IMR-90 (cell line): ENCODE measurements at regions not wholly inside any gene's neighbourhood (a gene's known extent, or its start where the extent isn't known, plus 50 kb on each side); places are given as distances from the start of the nearest gene placed in this dataset.

Source experiments
- ATAC-seq: fragments of 200-7000 bp; cut with Tn5 transposase; 2 replicates; pipeline ENCODE4 v1.9.1; 2020; ENCODE audit warnings: low read depth, mild to moderate bottlenecking, moderate library complexity
- BruUV-seq: library from RNA; stranded (reverse); fragments of 400-500 nt; replicated peaks from 2 replicates; lab custom pipeline; 2021; lab: Mats Ljungman, UMichigan
- CTCF ChIA-PET: fragments of 300-600 bp; formaldehyde crosslinking; extraction: SDS; loops from one replicate; lab custom pipeline; 2021; ENCODE audit warnings: antibody characterized with exemption; lab: Yijun Ruan, JAX
- POLR2A ChIA-PET: fragments of 300-600 bp; sonication (Branson Sonifier 250); formaldehyde crosslinking; loops from one replicate; lab custom pipeline; 2022; ENCODE audit warnings: antibody characterized with exemption; ENCODE audit not compliant: unreplicated experiment; lab: Charles Lee
- DNase-seq: peaks from one replicate; pipeline ENCODE4 v3.0.0; 2013
- H2AFZ ChIP-seq: replicated peaks from 2 replicates; pipeline ENCODE3; 2013; ENCODE audit warnings: low read length, mild to moderate bottlenecking; ENCODE audit not compliant: poor library complexity
- H2AK5ac ChIP-seq: 2 replicates; pipeline ENCODE4 v1.6.1; 2013; ENCODE audit warnings: low read depth, low read length, inconsistent platforms
- H2AK9ac ChIP-seq: replicated peaks from 2 replicates; pipeline ENCODE3; 2013; ENCODE audit warnings: mild to moderate bottlenecking, low read depth, low read length, moderate library complexity; ENCODE audit not compliant: poor library complexity
- H2BK120ac ChIP-seq: 2 replicates; pipeline ENCODE4 v1.6.1; 2013; ENCODE audit warnings: low read depth, low read length, inconsistent platforms
- H2BK15ac ChIP-seq: 3 replicates; pipeline ENCODE4 v1.6.1; 2013; ENCODE audit warnings: low read depth, low read length, inconsistent platforms
- H2BK20ac ChIP-seq: 2 replicates; pipeline ENCODE4 v1.6.1; 2013; ENCODE audit warnings: low read depth, mild to moderate bottlenecking, inconsistent platforms, low read length, moderate library complexity
- H2BK5ac ChIP-seq: 2 replicates; pipeline ENCODE4 v1.6.1; 2013; ENCODE audit warnings: mild to moderate bottlenecking, low read depth, low read length, inconsistent platforms; ENCODE audit not compliant: poor library complexity, severe bottlenecking
- H3K14ac ChIP-seq: replicated peaks from 2 replicates; pipeline ENCODE4 v1.6.1; 2013; ENCODE audit warnings: low read depth, low read length, inconsistent platforms
- H3K18ac ChIP-seq: 2 replicates; pipeline ENCODE4 v1.6.1; 2013; ENCODE audit warnings: low read depth, low read length, control low read depth
- H3K23ac ChIP-seq: 2 replicates; pipeline ENCODE4 v1.6.1; 2013; ENCODE audit warnings: low read depth, low read length, inconsistent platforms
- H3K27ac ChIP-seq: 2 replicates; pipeline ENCODE4 v1.5.1; 2013; ENCODE audit warnings: mild to moderate bottlenecking, control low read depth, low read length; ENCODE audit not compliant: insufficient read depth
- H3K27me3 ChIP-seq: 2 replicates; pipeline ENCODE4 v1.6.1; 2013; ENCODE audit warnings: low read length; ENCODE audit not compliant: control insufficient read depth, insufficient read depth
- H3K36me3 ChIP-seq: 2 replicates; pipeline ENCODE4 v1.6.1; 2013; ENCODE audit warnings: low read length, mixed read lengths; ENCODE audit not compliant: control insufficient read depth, insufficient read depth
- H3K4ac ChIP-seq: 2 replicates; pipeline ENCODE4 v1.6.1; 2013; ENCODE audit warnings: low read depth, low read length, inconsistent platforms
- H3K4me1 ChIP-seq: 2 replicates; pipeline ENCODE4 v1.6.1; 2013; ENCODE audit warnings: low read length, mixed read lengths; ENCODE audit not compliant: control insufficient read depth, insufficient read depth
- H3K4me2 ChIP-seq: 2 replicates; pipeline ENCODE4 v1.6.1; 2013; ENCODE audit warnings: low read depth, mild to moderate bottlenecking, control low read depth, low read length, moderate library complexity
- H3K4me3 ChIP-seq: 2 replicates; pipeline ENCODE4 v1.5.1; 2013; ENCODE audit warnings: low read depth, mild to moderate bottlenecking, control low read depth, low read length, moderate library complexity; ENCODE audit not compliant: insufficient read depth
- H3K56ac ChIP-seq: 2 replicates; pipeline ENCODE4 v1.6.1; 2013; ENCODE audit warnings: low read length, inconsistent platforms; ENCODE audit not compliant: insufficient read depth; ENCODE audit errors: extremely low read depth
- H3K79me1 ChIP-seq, 2 experiments: 2 replicates each; pipeline ENCODE4 v1.6.1; 2013; ENCODE audit warnings: low read length in 2 of 2, inconsistent platforms in 1 of 2, low read depth in 1 of 2
- H3K9ac ChIP-seq: 2 replicates; pipeline ENCODE4 v1.6.1; 2013; ENCODE audit warnings: low read depth, low read length, control low read depth
- H3K9me1 ChIP-seq: 2 replicates; pipeline ENCODE4 v1.6.1; 2013; ENCODE audit warnings: low read length, inconsistent platforms; ENCODE audit not compliant: insufficient read depth
- H3K9me3 ChIP-seq: 2 replicates; pipeline ENCODE4 v1.6.1; 2013; ENCODE audit warnings: low read length; ENCODE audit not compliant: control insufficient read depth, insufficient read depth
- H4K20me1 ChIP-seq: 2 replicates; pipeline ENCODE4 v1.6.1; 2013; ENCODE audit warnings: low read length, inconsistent platforms; ENCODE audit not compliant: insufficient read depth
- H4K5ac ChIP-seq: 2 replicates; pipeline ENCODE4 v1.6.1; 2013; ENCODE audit warnings: mild to moderate bottlenecking, low read depth, low read length, control low read depth
- H4K8ac ChIP-seq, 2 experiments: 2 replicates each; pipeline ENCODE4 v1.6.1; 2013; ENCODE audit warnings: low read depth in 2 of 2, low read length in 2 of 2, control low read depth in 1 of 2, inconsistent platforms in 1 of 2
- H4K91ac ChIP-seq: 2 replicates; pipeline ENCODE4 v1.6.1; 2013; ENCODE audit warnings: low read depth, low read length, inconsistent platforms; ENCODE audit not compliant: insufficient read depth
- BHLHE40 ChIP-seq: fragments of 150-350 bp; IDR thresholded peaks from 2 replicates; pipeline ENCODE4 v1.6.1; 2016; ENCODE audit warnings: mild to moderate bottlenecking, low read depth, low read length
- CEBPB ChIP-seq: IDR thresholded peaks from 2 replicates; pipeline ENCODE4 v1.6.1; 2012; ENCODE audit warnings: low read depth, low read length, improper control_type of control experiment
- CHD1 ChIP-seq: IDR thresholded peaks from 2 replicates; pipeline ENCODE4 v1.6.1; 2012; ENCODE audit warnings: low read depth, low read length, improper control_type of control experiment
- FOS ChIP-seq: fragments of 150-350 bp; IDR thresholded peaks from 2 replicates; pipeline ENCODE4 v1.6.1; 2016; ENCODE audit warnings: low read depth, low read length
- MAFK ChIP-seq: IDR thresholded peaks from 2 replicates; pipeline ENCODE4 v1.6.1; 2012; ENCODE audit warnings: low read depth, low read length, improper control_type of control experiment
- MAZ ChIP-seq: IDR thresholded peaks from 2 replicates; pipeline ENCODE4 v1.6.1; 2012; ENCODE audit warnings: low read depth, mild to moderate bottlenecking, low read length, improper control_type of control experiment, moderate library complexity, borderline replicate concordance
- MXI1 ChIP-seq: IDR thresholded peaks from 2 replicates; pipeline ENCODE4 v1.6.1; 2012; ENCODE audit warnings: low read depth, mild to moderate bottlenecking, low read length, moderate library complexity, borderline replicate concordance
- NFE2L2 ChIP-seq: fragments of 150-350 bp; IDR thresholded peaks from 2 replicates; pipeline ENCODE4 v1.6.1; 2016; ENCODE audit warnings: low read depth, mild to moderate bottlenecking, low read length
- POLR2A ChIP-seq: IDR thresholded peaks from 2 replicates; pipeline ENCODE4 v1.6.1; 2012; ENCODE audit warnings: mild to moderate bottlenecking, low read depth, low read length
- RAD21 ChIP-seq: IDR thresholded peaks from 2 replicates; pipeline ENCODE4 v1.6.1; 2012; ENCODE audit warnings: low read length, improper control_type of control experiment
- RFX5 ChIP-seq: IDR thresholded peaks from 2 replicates; pipeline ENCODE4 v1.8.0; 2012; ENCODE audit warnings: low read depth, mild to moderate bottlenecking, low read length, moderate library complexity
- SMC3 ChIP-seq: fragments of 150-350 bp; IDR thresholded peaks from 2 replicates; pipeline ENCODE4 v1.6.1; 2016; ENCODE audit warnings: low read depth, mild to moderate bottlenecking, antibody characterized with exemption, low read length, moderate library complexity
- WGBS, 2 experiments: methylation state at CpG; one replicate each; pipeline versions ENCODE4 v1.1.5 to v1.1.7; 2013; ENCODE audit warnings: missing lambda C conversion rate in 2 of 2; ENCODE audit not compliant: insufficient read length in 1 of 2; ENCODE audit errors: extremely low coverage in 2 of 2; 5-methylcytosine and 5-hydroxymethylcytosine counted together
- dilution Hi-C: fragments of 300-500 bp; cut with HindIII; formaldehyde crosslinking; loops from one replicate; pipeline ENCODE4 v1.14.3; 2018; ENCODE audit warnings: low sequenced_read_pairs; ENCODE audit not compliant: unreplicated experiment
- in situ Hi-C: fragments of 300-500 bp; cut with MboI; formaldehyde crosslinking; loops from 3 replicates; pipeline ENCODE4 v1.14.3; 2019; ENCODE audit warnings: low sequenced_read_pairs, inconsistent platforms, mixed read lengths
- intact Hi-C: fragments of 100-400 bp; cut with micrococcal nuclease; formaldehyde crosslinking; loops from 2 replicates; pipeline ENCODE4 v1.10.0; 2022
- TF ChIP-seq, protein P1 (sequence below): fragments of 150-350 bp; IDR thresholded peaks from 2 replicates; pipeline ENCODE4 v1.6.1; 2016; ENCODE audit warnings: low read depth, mild to moderate bottlenecking, low read length, moderate library complexity, borderline replicate concordance
- TF ChIP-seq, protein P2 (sequence below): conservative IDR thresholded peaks from 2 replicates; pipeline ENCODE4 v1.5.1; 2012; ENCODE audit warnings: mild to moderate bottlenecking, low read depth, low read length, improper control_type of control experiment
- TF ChIP-seq, protein P3 (sequence below): fragments of 150-350 bp; IDR thresholded peaks from 2 replicates; pipeline ENCODE4 v1.6.1; 2017; ENCODE audit warnings: mild to moderate bottlenecking, antibody characterized with exemption, low read length, low read depth

DNA sequence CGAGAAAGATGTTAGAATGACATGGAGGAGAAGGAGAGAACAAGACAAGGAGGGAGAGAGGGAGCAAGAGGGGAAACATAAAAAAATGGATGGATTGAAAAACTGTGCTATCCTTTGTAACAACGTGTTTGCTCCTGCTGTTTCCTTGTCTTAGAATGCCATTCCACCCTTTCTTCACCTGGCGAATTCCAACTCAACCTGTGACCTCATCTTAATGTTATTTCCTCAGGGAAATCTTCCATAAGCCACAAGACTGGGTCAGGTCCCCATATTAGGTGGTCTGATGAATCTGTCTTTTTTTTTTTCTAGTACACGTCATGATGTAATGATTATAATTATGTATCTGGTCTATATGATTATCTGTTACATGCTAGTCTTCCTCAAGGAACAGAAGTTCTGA, 195.0 kb upstream of the MAF start:
- no peak for ATAC-seq
- Histone ChIP-seq H3K56ac (no peak overlapping the region), H2BK120ac (no peak overlapping the region), H4K8ac (no peak overlapping the region), H4K5ac (no peak overlapping the region), H2AFZ (no peak overlapping the region), H3K9me1 (no peaks in the 10 kb centered on the region), H3K4me3 (no peak overlapping the region), H2BK5ac (no peak overlapping the region), H3K4ac (no peak overlapping the region), H3K14ac (no peak overlapping the region), H3K18ac (no peak overlapping the region), H2AK5ac (no peak overlapping the region), H3K4me1 (no peaks in the 10 kb centered on the region), H2BK15ac (no peak overlapping the region), H3K4me2 (no peak overlapping the region), H3K9me3 (peaks cover 11% of the 10 kb centered on the region), H2AK9ac (no peak overlapping the region), H4K20me1 (no peaks in the 10 kb centered on the region), H4K91ac (no peak overlapping the region), H3K23ac (no peak overlapping the region), H3K9ac (no peak overlapping the region), H2BK20ac (no peak overlapping the region), H3K79me1 (no peaks in the 10 kb centered on the region), H3K27ac (no peak overlapping the region), H3K27me3 (no peaks in the 10 kb centered on the region), H3K36me3 (no peaks in the 10 kb centered on the region)
- dilution Hi-C loops = no loop called here
- ChIA-PET POLR2A (no interaction called here), CTCF (no interaction called here)
- no peak for DNase-seq
- WGBS, 2 experiments = 40% methylated on average over 1 of the region's 4 CpGs; no CpG with 5 or more reads in 1 of the 2 experiments
- TF ChIP-seq POLR2A (no peak), RAD21 (no peak), CHD1 (no peak), MXI1 (no peak), NFE2L2 (no peak), CEBPB (no peak), SMC3 (no peak), MAFK (no peak), FOS (no peak), BHLHE40 (no peak), RFX5 (no peak), MAZ (no peak)
- TF ChIP-seq, protein P1, sequence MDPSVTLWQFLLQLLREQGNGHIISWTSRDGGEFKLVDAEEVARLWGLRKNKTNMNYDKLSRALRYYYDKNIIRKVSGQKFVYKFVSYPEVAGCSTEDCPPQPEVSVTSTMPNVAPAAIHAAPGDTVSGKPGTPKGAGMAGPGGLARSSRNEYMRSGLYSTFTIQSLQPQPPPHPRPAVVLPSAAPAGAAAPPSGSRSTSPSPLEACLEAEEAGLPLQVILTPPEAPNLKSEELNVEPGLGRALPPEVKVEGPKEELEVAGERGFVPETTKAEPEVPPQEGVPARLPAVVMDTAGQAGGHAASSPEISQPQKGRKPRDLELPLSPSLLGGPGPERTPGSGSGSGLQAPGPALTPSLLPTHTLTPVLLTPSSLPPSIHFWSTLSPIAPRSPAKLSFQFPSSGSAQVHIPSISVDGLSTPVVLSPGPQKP = no peak
- TF ChIP-seq, protein P2, sequence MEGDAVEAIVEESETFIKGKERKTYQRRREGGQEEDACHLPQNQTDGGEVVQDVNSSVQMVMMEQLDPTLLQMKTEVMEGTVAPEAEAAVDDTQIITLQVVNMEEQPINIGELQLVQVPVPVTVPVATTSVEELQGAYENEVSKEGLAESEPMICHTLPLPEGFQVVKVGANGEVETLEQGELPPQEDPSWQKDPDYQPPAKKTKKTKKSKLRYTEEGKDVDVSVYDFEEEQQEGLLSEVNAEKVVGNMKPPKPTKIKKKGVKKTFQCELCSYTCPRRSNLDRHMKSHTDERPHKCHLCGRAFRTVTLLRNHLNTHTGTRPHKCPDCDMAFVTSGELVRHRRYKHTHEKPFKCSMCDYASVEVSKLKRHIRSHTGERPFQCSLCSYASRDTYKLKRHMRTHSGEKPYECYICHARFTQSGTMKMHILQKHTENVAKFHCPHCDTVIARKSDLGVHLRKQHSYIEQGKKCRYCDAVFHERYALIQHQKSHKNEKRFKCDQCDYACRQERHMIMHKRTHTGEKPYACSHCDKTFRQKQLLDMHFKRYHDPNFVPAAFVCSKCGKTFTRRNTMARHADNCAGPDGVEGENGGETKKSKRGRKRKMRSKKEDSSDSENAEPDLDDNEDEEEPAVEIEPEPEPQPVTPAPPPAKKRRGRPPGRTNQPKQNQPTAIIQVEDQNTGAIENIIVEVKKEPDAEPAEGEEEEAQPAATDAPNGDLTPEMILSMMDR = no peak
- TF ChIP-seq, protein P3, sequence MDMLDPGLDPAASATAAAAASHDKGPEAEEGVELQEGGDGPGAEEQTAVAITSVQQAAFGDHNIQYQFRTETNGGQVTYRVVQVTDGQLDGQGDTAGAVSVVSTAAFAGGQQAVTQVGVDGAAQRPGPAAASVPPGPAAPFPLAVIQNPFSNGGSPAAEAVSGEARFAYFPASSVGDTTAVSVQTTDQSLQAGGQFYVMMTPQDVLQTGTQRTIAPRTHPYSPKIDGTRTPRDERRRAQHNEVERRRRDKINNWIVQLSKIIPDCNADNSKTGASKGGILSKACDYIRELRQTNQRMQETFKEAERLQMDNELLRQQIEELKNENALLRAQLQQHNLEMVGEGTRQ = no peak
- BruUV-seq = no TSS peak
- intact Hi-C loops = no loop called here
- in situ Hi-C loops = no loop called here
